Neural progenitor cell (in vitro differentiated cells): ENCODE measurements at regions not wholly inside any gene's neighbourhood (a gene's known extent, or its start where the extent isn't known, plus 50 kb on each side); places are given as distances from the start of the nearest gene placed in this dataset.

Source experiments
- DNase-seq: peaks from one replicate; pipeline ENCODE4 v3.0.0-alpha.2; 2016; ENCODE audit warnings: low spot score
- H2AFZ ChIP-seq: fragments of 200-600 bp; sonication (generic); replicated peaks from 2 replicates; pipeline ENCODE4 v1.6.1; 2016; ENCODE audit warnings: antibody characterized with exemption
- H3F3A ChIP-seq: fragments of 200-600 bp; sonication (generic); 2 replicates; pipeline ENCODE4 v1.6.1; 2016; ENCODE audit warnings: antibody characterized with exemption, low read depth
- H3K27ac ChIP-seq: fragments of 200-600 bp; sonication (generic); 2 replicates; pipeline ENCODE4 v1.5.1; 2016; ENCODE audit warnings: mild to moderate bottlenecking
- H3K27me3 ChIP-seq: fragments of 200-600 bp; sonication (generic); 2 replicates; pipeline ENCODE4 v1.6.1; 2016; ENCODE audit warnings: mild to moderate bottlenecking, moderate library complexity
- H3K36me3 ChIP-seq: fragments of 200-600 bp; sonication (generic); 2 replicates; pipeline ENCODE4 v1.5.1; 2016
- H3K4me1 ChIP-seq: fragments of 200-600 bp; sonication (generic); 2 replicates; pipeline ENCODE4 v1.6.1; 2016; ENCODE audit warnings: mixed run types
- H3K4me2 ChIP-seq: fragments of 200-600 bp; sonication (generic); 2 replicates; pipeline ENCODE4 v1.6.1; 2016
- H3K4me3 ChIP-seq: fragments of 200-600 bp; sonication (generic); 2 replicates; pipeline ENCODE4 v1.5.1; 2016
- H3K79me2 ChIP-seq: fragments of 200-600 bp; sonication (generic); 2 replicates; pipeline ENCODE4 v1.6.1; 2016; ENCODE audit warnings: low read depth
- H3K9ac ChIP-seq: fragments of 200-600 bp; sonication (generic); 2 replicates; pipeline ENCODE4 v1.6.1; 2016
- H3K9me3 ChIP-seq: fragments of 200-600 bp; sonication (generic); 2 replicates; pipeline ENCODE4 v1.5.1; 2016; ENCODE audit warnings: low read depth
- H4K20me1 ChIP-seq: fragments of 200-600 bp; sonication (generic); 2 replicates; pipeline ENCODE4 v1.6.1; 2016; ENCODE audit warnings: low read depth
- H3K27ac Mint-ChIP-seq: 3 replicates; pipeline ENCODE4 v1.8.0; 2021; ENCODE audit warnings: mixed read lengths
- H3K27me3 Mint-ChIP-seq: 2 replicates; pipeline ENCODE4 v1.8.0; 2022; ENCODE audit warnings: low read depth, mild to moderate bottlenecking, inconsistent platforms, moderate library complexity, mixed read lengths; ENCODE audit not compliant: insufficient read depth
- H3K36me3 Mint-ChIP-seq: 3 replicates; pipeline ENCODE4 v1.8.0; 2021; ENCODE audit warnings: mixed read lengths
- H3K4me1 Mint-ChIP-seq: 3 replicates; pipeline ENCODE4 v1.8.0; 2021; ENCODE audit warnings: mixed read lengths
- H3K4me3 Mint-ChIP-seq: 3 replicates; pipeline ENCODE4 v1.8.0; 2021; ENCODE audit warnings: mild to moderate bottlenecking, moderate library complexity, mixed read lengths
- H3K9me3 Mint-ChIP-seq: 3 replicates; pipeline ENCODE4 v1.8.0; 2020; ENCODE audit warnings: mixed read lengths
- EZH2 ChIP-seq: fragments of 200-600 bp; sonication (generic); IDR thresholded peaks from 2 replicates; pipeline ENCODE4 v1.6.1; 2017; ENCODE audit warnings: antibody characterized with exemption, mild to moderate bottlenecking, moderate library complexity
- EZH2phosphoT487 ChIP-seq: fragments of 200-600 bp; sonication (generic); IDR thresholded peaks from 2 replicates; pipeline ENCODE4 v1.6.1; 2017; ENCODE audit warnings: antibody characterized with exemption
- TF ChIP-seq, protein P1 (sequence below): fragments of 200-600 bp; sonication (generic); IDR thresholded peaks from 2 replicates; pipeline ENCODE4 v1.5.1; 2017; ENCODE audit warnings: antibody characterized with exemption, mild to moderate bottlenecking

DNA sequence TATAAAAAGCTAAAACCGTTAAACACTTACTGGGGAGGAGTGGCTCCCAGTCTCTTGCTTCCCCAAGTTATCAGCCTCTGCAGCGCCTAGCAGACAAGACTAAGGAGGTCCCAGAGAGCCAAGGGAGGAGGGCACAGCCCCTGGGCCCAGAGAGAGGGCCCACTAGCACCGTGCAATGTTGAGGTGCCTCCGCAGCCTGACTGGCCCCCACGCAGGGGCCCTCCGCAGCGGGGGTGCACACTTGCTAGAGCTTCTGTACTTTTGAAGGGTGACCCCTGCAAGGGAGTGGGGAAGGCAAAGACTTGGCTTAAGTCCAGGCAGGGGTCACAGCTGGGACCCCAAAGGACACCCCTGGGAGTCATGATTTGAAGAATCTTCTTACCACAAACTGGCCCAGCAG, 98.0 kb downstream of the ADAMTS15 start:
- Mint-ChIP-seq H3K4me3 (no peak overlapping the region), H3K27ac (no peak overlapping the region), H3K36me3 (no peaks in the 10 kb centered on the region), H3K27me3 (peaks cover 9% of the 10 kb centered on the region), H3K9me3 (peaks cover 2% of the 10 kb centered on the region), H3K4me1 (peaks cover 8% of the 10 kb centered on the region)
- H3F3A ChIP-seq, result no peaks in the 10 kb centered on the region
- no peak overlapping the region for H3K4me3 ChIP-seq
- no peak overlapping the region for H3K27ac ChIP-seq
- no peaks in the 10 kb centered on the region for H3K4me1 ChIP-seq
- H3K79me2 ChIP-seq, result no peaks in the 10 kb centered on the region
- no peaks in the 10 kb centered on the region for H3K9me3 ChIP-seq
- H2AFZ ChIP-seq, result no peak overlapping the region
- TF ChIP-seq, protein P1, sequence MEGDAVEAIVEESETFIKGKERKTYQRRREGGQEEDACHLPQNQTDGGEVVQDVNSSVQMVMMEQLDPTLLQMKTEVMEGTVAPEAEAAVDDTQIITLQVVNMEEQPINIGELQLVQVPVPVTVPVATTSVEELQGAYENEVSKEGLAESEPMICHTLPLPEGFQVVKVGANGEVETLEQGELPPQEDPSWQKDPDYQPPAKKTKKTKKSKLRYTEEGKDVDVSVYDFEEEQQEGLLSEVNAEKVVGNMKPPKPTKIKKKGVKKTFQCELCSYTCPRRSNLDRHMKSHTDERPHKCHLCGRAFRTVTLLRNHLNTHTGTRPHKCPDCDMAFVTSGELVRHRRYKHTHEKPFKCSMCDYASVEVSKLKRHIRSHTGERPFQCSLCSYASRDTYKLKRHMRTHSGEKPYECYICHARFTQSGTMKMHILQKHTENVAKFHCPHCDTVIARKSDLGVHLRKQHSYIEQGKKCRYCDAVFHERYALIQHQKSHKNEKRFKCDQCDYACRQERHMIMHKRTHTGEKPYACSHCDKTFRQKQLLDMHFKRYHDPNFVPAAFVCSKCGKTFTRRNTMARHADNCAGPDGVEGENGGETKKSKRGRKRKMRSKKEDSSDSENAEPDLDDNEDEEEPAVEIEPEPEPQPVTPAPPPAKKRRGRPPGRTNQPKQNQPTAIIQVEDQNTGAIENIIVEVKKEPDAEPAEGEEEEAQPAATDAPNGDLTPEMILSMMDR, result no peak
- no peak for TF ChIP-seq EZH2
- no peak for TF ChIP-seq EZH2phosphoT487
- DNase-seq, result no peak
- H3K4me2 ChIP-seq, result no peak overlapping the region
- no peaks in the 10 kb centered on the region for H3K36me3 ChIP-seq
- no peak overlapping the region for H3K9ac ChIP-seq
- no peaks in the 10 kb centered on the region for H3K27me3 ChIP-seq
- H4K20me1 ChIP-seq, result no peaks in the 10 kb centered on the region

DNA sequence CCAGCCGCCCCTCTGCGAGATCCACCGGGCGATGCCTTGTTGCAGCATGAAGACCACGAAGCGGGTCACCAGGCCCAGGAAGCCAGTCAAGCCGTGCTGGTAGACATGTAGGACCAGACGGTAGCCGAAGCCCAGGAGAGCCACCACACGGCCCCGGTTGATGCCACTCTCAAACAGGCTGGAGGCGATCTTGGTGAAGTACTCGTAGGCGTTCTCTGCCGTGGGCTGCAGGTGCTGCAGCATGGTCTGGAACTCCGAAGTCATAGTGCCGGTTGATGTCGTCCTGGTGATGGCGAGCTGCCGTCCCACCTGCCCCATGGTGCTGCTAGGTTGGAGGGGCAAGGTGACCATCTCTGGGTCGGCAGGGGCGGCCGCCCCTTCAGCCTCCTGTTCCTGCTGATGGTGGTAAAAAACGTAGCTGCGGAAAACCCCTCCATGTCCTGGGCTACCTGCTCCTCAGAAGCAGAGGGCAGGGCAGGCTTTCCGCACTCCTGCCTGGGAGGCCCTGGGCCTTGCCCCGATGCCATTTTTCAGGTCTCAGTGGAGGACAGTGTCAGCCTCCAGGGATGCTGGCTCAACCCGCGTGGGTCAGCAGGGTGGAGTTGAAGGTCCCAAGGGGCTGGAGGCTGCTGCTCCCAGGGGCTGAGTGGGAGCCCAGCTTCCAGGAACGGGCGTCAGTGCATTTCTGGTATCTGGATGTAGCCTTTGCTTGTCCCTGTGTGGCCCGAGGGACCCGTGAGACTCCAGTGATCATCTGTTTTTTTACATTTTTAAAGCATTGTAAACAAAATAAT, 98.7 kb downstream of the ADAMTS15 start:
- Mint-ChIP-seq H3K4me3 (no peak overlapping the region), H3K27me3 (peaks cover 9% of the 10 kb centered on the region), H3K9me3 (peaks cover 2% of the 10 kb centered on the region), H3K27ac (no peak overlapping the region), H3K36me3 (no peaks in the 10 kb centered on the region), H3K4me1 (peaks cover 10% of the 10 kb centered on the region)
- Histone ChIP-seq H3K4me3 (no peak overlapping the region), H3K36me3 (no peaks in the 10 kb centered on the region), H3K79me2 (no peaks in the 10 kb centered on the region), H3K27me3 (no peaks in the 10 kb centered on the region), H3F3A (no peaks in the 10 kb centered on the region), H3K4me2 (no peak overlapping the region), H3K27ac (no peak overlapping the region), H3K9me3 (no peaks in the 10 kb centered on the region), H3K4me1 (no peaks in the 10 kb centered on the region), H2AFZ (no peak overlapping the region), H3K9ac (no peak overlapping the region), H4K20me1 (no peaks in the 10 kb centered on the region)
- TF ChIP-seq EZH2 (no peak), EZH2phosphoT487 (no peak)
- TF ChIP-seq, protein P1, result no peak
- no peak for DNase-seq

DNA sequence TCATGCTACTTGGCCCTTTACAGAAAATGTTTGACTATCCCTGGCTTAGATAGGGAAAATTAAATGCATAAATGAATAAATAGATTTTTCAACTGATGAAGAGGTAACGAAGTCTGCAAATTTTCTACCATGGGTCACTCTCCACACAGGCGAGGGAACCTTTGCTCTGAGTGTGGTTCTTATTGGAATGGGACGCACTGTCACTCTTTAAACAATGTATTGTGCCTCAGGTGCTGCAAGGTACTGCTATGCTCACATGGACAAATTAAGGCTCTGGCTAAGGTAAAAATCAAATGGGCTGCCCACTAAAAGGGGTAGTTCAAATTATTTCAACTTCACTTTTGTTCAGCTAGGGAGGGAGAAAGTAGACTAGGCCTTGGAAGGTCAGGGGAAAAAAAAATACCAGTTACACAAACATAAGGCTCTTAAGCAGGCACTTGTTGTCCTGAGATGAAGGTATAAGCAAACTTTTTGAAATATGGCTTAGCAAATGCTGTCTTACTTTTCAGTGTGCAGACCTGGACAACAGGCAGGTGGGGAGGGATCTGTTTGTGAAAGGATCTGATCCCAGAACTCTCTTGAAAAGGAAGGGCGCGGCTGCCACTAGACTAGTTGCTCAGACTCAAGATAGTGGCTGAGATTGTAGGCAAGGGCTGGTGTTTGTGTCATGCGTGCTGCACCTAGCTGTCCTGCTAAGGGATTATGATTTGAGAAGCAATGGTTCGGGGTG, 99.5 kb downstream of the ADAMTS15 start:
- Mint-ChIP-seq H3K9me3 (peaks cover 2% of the 10 kb centered on the region), H3K27me3 (peaks cover 9% of the 10 kb centered on the region), H3K36me3 (no peaks in the 10 kb centered on the region), H3K4me3 (no peak overlapping the region), H3K4me1 (peaks cover 10% of the 10 kb centered on the region), H3K27ac (no peak overlapping the region)
- Histone ChIP-seq H3K27ac (no peak overlapping the region), H3K9me3 (no peaks in the 10 kb centered on the region), H3K4me3 (no peak overlapping the region), H3K9ac (no peak overlapping the region), H2AFZ (no peak overlapping the region), H3K4me1 (no peaks in the 10 kb centered on the region), H3K36me3 (no peaks in the 10 kb centered on the region), H4K20me1 (no peaks in the 10 kb centered on the region), H3K4me2 (no peak overlapping the region), H3F3A (no peaks in the 10 kb centered on the region), H3K27me3 (no peaks in the 10 kb centered on the region), H3K79me2 (no peaks in the 10 kb centered on the region)
- DNase-seq, result no peak
- no peak for TF ChIP-seq EZH2phosphoT487
- TF ChIP-seq, protein P1, result no peak
